ENCODE measurements at regions not wholly inside any gene's neighbourhood (a gene's known extent, or its start where the extent isn't known, plus 50 kb on each side); places are given as distances from the start of the nearest gene placed in this dataset.

DNA sequence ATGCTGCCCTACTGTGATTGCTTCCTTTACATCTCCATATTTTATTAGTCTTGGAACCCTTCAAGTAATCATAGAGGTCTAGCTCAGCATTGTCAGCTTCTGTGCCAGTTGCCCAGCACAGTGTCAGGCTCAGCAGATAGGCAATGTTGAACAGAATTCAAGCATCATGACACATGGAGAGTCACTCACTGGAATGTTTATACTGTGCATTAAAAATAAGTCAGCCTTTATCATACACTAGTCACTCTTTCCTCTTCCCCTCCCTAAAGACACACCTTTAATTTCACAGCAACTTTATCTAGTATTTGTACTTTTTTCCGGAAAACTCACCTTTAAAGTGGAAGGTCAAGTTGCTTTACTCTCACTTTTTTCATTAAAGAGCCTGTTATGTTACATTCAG, 253.8 kb upstream of the CDH11 start:
- no peak for TF ChIP-seq RAD21 (IDR thresholded peaks at IDR 0.05; ENCODE audit: low read depth)
- TF ChIP-seq, protein P1, sequence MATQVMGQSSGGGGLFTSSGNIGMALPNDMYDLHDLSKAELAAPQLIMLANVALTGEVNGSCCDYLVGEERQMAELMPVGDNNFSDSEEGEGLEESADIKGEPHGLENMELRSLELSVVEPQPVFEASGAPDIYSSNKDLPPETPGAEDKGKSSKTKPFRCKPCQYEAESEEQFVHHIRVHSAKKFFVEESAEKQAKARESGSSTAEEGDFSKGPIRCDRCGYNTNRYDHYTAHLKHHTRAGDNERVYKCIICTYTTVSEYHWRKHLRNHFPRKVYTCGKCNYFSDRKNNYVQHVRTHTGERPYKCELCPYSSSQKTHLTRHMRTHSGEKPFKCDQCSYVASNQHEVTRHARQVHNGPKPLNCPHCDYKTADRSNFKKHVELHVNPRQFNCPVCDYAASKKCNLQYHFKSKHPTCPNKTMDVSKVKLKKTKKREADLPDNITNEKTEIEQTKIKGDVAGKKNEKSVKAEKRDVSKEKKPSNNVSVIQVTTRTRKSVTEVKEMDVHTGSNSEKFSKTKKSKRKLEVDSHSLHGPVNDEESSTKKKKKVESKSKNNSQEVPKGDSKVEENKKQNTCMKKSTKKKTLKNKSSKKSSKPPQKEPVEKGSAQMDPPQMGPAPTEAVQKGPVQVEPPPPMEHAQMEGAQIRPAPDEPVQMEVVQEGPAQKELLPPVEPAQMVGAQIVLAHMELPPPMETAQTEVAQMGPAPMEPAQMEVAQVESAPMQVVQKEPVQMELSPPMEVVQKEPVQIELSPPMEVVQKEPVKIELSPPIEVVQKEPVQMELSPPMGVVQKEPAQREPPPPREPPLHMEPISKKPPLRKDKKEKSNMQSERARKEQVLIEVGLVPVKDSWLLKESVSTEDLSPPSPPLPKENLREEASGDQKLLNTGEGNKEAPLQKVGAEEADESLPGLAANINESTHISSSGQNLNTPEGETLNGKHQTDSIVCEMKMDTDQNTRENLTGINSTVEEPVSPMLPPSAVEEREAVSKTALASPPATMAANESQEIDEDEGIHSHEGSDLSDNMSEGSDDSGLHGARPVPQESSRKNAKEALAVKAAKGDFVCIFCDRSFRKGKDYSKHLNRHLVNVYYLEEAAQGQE (IDR thresholded peaks at IDR 0.05; ENCODE audit: low read depth) = no peak
